PC-3 (cell line): ENCODE measurements at regions not wholly inside any gene's neighbourhood (a gene's known extent, or its start where the extent isn't known, plus 50 kb on each side); places are given as distances from the start of the nearest gene placed in this dataset.

ENCODE experiments used
- ATAC-seq: fragments of 200-7000 bp; cut with Tn5 transposase; 2 replicates; pipeline ENCODE4 v1.9.1; 2020; ENCODE audit warnings: mild to moderate bottlenecking, moderate library complexity
- BruUV-seq: library from RNA; stranded (reverse); fragments of 400-500 nt; replicated peaks from 2 replicates; lab custom pipeline; 2021; lab: Mats Ljungman, UMichigan
- CTCF ChIA-PET: fragments of 300-600 bp; sonication (Branson Sonifier 250); formaldehyde crosslinking; loops from one replicate; lab custom pipeline; 2022; ENCODE audit warnings: antibody characterized with exemption; lab: Charles Lee
- POLR2A ChIA-PET: fragments of 300-600 bp; sonication (Branson Sonifier 250); formaldehyde crosslinking; loops from one replicate; lab custom pipeline; 2022; ENCODE audit warnings: antibody characterized with exemption; ENCODE audit not compliant: unreplicated experiment; lab: Charles Lee
- DNase-seq: peaks from one replicate; pipeline ENCODE4 v3.0.0-alpha.2; 2015
- H2AFZ ChIP-seq: fragments of 300-600 bp; sonication (generic); 2 replicates; pipeline ENCODE4 v1.6.0; 2016; ENCODE audit warnings: antibody characterized with exemption, low read length
- H3F3A ChIP-seq: fragments of 300-600 bp; sonication (generic); one replicate; pipeline ENCODE4 v1.6.0; 2017; ENCODE audit warnings: antibody characterized with exemption, low read length, control low read depth, mild to moderate bottlenecking; ENCODE audit not compliant: unreplicated experiment
- H3K27ac ChIP-seq: fragments of 300-600 bp; sonication (generic); 2 replicates; pipeline ENCODE4 v1.5.1; 2016; ENCODE audit warnings: mild to moderate bottlenecking, low read length
- H3K27me3 ChIP-seq: fragments of 300-600 bp; sonication (generic); 2 replicates; pipeline ENCODE4 v1.6.1; 2016; ENCODE audit warnings: low read length, mixed read lengths
- H3K36me3 ChIP-seq: fragments of 300-600 bp; sonication (generic); 2 replicates; pipeline ENCODE4 v1.6.1; 2016; ENCODE audit warnings: low read depth, mixed run types, low read length, mixed read lengths
- H3K4me1 ChIP-seq: fragments of 300-600 bp; sonication (generic); 2 replicates; pipeline ENCODE4 v1.5.1; 2016; ENCODE audit warnings: low read length; ENCODE audit not compliant: insufficient read depth
- H3K4me2 ChIP-seq: fragments of 300-600 bp; sonication (generic); 2 replicates; pipeline ENCODE4 v1.6.0; 2016; ENCODE audit warnings: low read length
- H3K4me3 ChIP-seq: fragments of 300-600 bp; sonication (generic); 2 replicates; pipeline ENCODE4 v1.5.1; 2016; ENCODE audit warnings: mild to moderate bottlenecking, low read length, mixed read lengths
- H3K79me2 ChIP-seq: fragments of 300-600 bp; sonication (generic); 2 replicates; pipeline ENCODE4 v1.6.1; 2017; ENCODE audit warnings: low read length, mixed read lengths
- H3K9ac ChIP-seq: fragments of 300-600 bp; sonication (generic); 2 replicates; pipeline ENCODE4 v1.6.0; 2016; ENCODE audit warnings: mild to moderate bottlenecking, low read length
- H3K9me2 ChIP-seq: fragments of 300-600 bp; sonication (generic); replicated peaks from 2 replicates; pipeline ENCODE4 v1.6.1; 2016; ENCODE audit warnings: mixed run types, low read length, mixed read lengths
- H3K9me3 ChIP-seq: fragments of 300-600 bp; sonication (generic); 2 replicates; pipeline ENCODE4 v1.6.1; 2016; ENCODE audit warnings: low read length, mixed read lengths
- H4K20me1 ChIP-seq: fragments of 300-600 bp; sonication (generic); 2 replicates; pipeline ENCODE4 v1.6.1; 2016; ENCODE audit warnings: low read length, mixed read lengths
- CTCF ChIP-seq: fragments of 300-600 bp; sonication (generic); conservative IDR thresholded peaks from 2 replicates; pipeline ENCODE4 v1.5.1; 2017; ENCODE audit warnings: antibody characterized with exemption, low read depth, mild to moderate bottlenecking, low read length
- EZH2 ChIP-seq: fragments of 300-600 bp; sonication (generic); IDR thresholded peaks from one replicate; pipeline ENCODE4 v1.6.1; 2017; ENCODE audit warnings: antibody characterized with exemption, mild to moderate bottlenecking, low read length; ENCODE audit not compliant: unreplicated experiment
- EZH2phosphoT487 ChIP-seq: fragments of 300-600 bp; sonication (generic); IDR thresholded peaks from 2 replicates; pipeline ENCODE4 v1.6.1; 2018; ENCODE audit warnings: mild to moderate bottlenecking, antibody characterized with exemption, low read length, borderline replicate concordance
- intact Hi-C: fragments of 100-400 bp; cut with micrococcal nuclease; formaldehyde crosslinking; loops from 2 replicates; pipeline ENCODE4 v1.9.0; 2023

- POLR2A ChIA-PET: no interaction called here
- no peak overlapping the region for H3K9ac ChIP-seq
- H2AFZ ChIP-seq: no peak overlapping the region
- H3K9me3 ChIP-seq: no peaks in the 10 kb centered on the region
- no peak overlapping the region for H3K27ac ChIP-seq
- BruUV-seq: no TSS peak
- no peak overlapping the region for H3K4me3 ChIP-seq
- TF ChIP-seq EZH2 (no peak), CTCF (no peak), EZH2phosphoT487 (no peak)
- H3K4me2 ChIP-seq: no peak overlapping the region
- DNase-seq (no peak), ATAC-seq (no peak)
- CTCF ChIA-PET: no interaction called here
- no peaks in the 10 kb centered on the region for H3K36me3 ChIP-seq
- H3F3A ChIP-seq: no peaks in the 10 kb centered on the region
- intact Hi-C loops: no loop called here
- H3K4me1 ChIP-seq: no peaks in the 10 kb centered on the region
- no peaks in the 10 kb centered on the region for H3K9me2 ChIP-seq
- peaks cover 64% of the 10 kb centered on the region for H3K27me3 ChIP-seq
- H4K20me1 ChIP-seq: no peaks in the 10 kb centered on the region
- H3K79me2 ChIP-seq: no peaks in the 10 kb centered on the region
Measured at GRCh38 chr14:93870377-93870776, 56.8 kb upstream of the FAM181A start.

GRCh38 chr14:93869427-93869826 is 57.7 kb upstream of the FAM181A start:
- Histone ChIP-seq H3F3A (no peaks in the 10 kb centered on the region), H3K9ac (no peak overlapping the region), H4K20me1 (no peaks in the 10 kb centered on the region), H3K9me2 (no peaks in the 10 kb centered on the region), H3K4me2 (no peak overlapping the region), H3K79me2 (no peaks in the 10 kb centered on the region), H3K9me3 (no peaks in the 10 kb centered on the region), H3K36me3 (no peaks in the 10 kb centered on the region), H3K4me1 (no peaks in the 10 kb centered on the region), H3K27ac (no peak overlapping the region), H3K4me3 (no peak overlapping the region), H3K27me3 (peaks cover 70% of the 10 kb centered on the region), H2AFZ (no peak overlapping the region)
- ChIA-PET CTCF (no interaction called here), POLR2A (no interaction called here)
- no peak for DNase-seq
- intact Hi-C loops: no loop called here
- no peak for ATAC-seq
- no TSS peak for BruUV-seq
- TF ChIP-seq CTCF: no peak
- no peak for TF ChIP-seq EZH2phosphoT487
- TF ChIP-seq EZH2: no peak

- CTCF ChIA-PET: no interaction called here
- Histone ChIP-seq H3K4me2 (no peak overlapping the region), H3K4me3 (no peak overlapping the region), H3K36me3 (no peaks in the 10 kb centered on the region), H3K9me2 (no peaks in the 10 kb centered on the region), H3K27me3 (peaks cover 70% of the 10 kb centered on the region), H4K20me1 (no peaks in the 10 kb centered on the region), H2AFZ (no peak overlapping the region), H3K9me3 (no peaks in the 10 kb centered on the region), H3K79me2 (no peaks in the 10 kb centered on the region), H3K4me1 (no peaks in the 10 kb centered on the region), H3K27ac (no peak overlapping the region), H3F3A (no peaks in the 10 kb centered on the region), H3K9ac (no peak overlapping the region)
- ATAC-seq (no peak), DNase-seq (no peak)
- no TSS peak for BruUV-seq
- intact Hi-C loops: no loop called here
- TF ChIP-seq CTCF (no peak), EZH2 (no peak), EZH2phosphoT487 (no peak)
- POLR2A ChIA-PET: interaction anchor here (0.7 kb wide), 1 partner anchor 726 kb away, joined by 4 read pairs; no protein-coding TSS in a partner anchor
Measured at GRCh38 chr14:93868165-93868564, 59.0 kb upstream of the FAM181A start.
